ENCODE measurements at regions not wholly inside any gene's neighbourhood (a gene's known extent, or its start where the extent isn't known, plus 50 kb on each side); places are given as distances from the start of the nearest gene placed in this dataset.

DNA sequence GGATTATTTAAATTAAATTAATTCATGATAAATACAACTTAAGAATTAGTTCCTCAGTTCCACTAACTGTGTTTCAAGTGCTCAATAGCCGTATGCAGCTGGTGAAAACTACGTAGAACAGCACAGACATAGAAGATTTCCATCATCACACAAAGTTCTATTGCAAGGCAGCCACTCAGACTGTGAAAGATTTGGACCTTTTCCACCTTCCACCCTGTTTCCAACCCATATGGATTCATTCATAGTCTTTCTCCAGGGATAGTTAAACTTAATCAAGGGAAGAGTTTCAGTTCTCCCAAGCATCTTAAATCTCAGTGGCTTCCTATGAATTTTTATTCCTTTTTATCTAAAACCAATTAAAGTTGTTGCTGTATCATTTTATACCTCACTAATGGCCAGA is 2030.8 kb downstream of the SUCLG1 start:
- TF ChIP-seq, protein P1, sequence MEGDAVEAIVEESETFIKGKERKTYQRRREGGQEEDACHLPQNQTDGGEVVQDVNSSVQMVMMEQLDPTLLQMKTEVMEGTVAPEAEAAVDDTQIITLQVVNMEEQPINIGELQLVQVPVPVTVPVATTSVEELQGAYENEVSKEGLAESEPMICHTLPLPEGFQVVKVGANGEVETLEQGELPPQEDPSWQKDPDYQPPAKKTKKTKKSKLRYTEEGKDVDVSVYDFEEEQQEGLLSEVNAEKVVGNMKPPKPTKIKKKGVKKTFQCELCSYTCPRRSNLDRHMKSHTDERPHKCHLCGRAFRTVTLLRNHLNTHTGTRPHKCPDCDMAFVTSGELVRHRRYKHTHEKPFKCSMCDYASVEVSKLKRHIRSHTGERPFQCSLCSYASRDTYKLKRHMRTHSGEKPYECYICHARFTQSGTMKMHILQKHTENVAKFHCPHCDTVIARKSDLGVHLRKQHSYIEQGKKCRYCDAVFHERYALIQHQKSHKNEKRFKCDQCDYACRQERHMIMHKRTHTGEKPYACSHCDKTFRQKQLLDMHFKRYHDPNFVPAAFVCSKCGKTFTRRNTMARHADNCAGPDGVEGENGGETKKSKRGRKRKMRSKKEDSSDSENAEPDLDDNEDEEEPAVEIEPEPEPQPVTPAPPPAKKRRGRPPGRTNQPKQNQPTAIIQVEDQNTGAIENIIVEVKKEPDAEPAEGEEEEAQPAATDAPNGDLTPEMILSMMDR (conservative IDR thresholded peaks at IDR 0.05; ENCODE audit: low read length), result no peak
- TF ChIP-seq EZH2phosphoT487 (IDR thresholded peaks at IDR 0.05; ENCODE audit: borderline replicate concordance), result no peak

All from Loucy (cell line).